ENCODE measurements at regions not wholly inside any gene's neighbourhood (a gene's known extent, or its start where the extent isn't known, plus 50 kb on each side); places are given as distances from the start of the nearest gene placed in this dataset.

DNA sequence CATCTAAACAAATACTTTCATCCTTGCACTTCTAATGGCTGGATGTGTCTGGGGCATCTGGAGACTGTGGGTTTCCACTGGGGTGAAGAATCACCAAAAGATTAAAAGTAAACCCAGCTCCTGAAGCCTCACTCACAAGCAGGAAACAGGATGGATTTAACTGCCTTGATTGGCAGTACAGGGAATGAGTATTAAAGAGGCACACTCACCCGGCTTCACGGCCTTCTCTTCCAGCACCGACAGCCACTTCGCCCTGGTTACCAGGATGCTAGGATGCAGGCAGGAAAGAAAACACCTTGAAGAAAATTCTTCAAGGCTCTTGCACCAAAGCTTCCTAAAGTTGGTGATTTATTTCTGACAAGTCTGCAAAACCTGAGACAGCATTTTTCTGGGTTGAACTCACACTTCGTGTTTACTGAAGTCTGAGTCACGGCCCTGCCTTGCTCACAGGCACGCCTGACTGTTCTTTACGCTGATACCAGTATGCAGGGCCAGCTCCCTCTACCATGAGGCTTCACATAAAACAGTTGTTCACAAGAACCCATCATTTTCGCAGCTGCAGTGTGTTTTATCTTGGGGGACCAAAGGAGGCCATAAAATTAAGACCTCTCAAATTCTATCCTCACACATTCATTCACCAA is 56.5 kb upstream of the ZNF354A start:
- TF ChIP-seq, protein P1, sequence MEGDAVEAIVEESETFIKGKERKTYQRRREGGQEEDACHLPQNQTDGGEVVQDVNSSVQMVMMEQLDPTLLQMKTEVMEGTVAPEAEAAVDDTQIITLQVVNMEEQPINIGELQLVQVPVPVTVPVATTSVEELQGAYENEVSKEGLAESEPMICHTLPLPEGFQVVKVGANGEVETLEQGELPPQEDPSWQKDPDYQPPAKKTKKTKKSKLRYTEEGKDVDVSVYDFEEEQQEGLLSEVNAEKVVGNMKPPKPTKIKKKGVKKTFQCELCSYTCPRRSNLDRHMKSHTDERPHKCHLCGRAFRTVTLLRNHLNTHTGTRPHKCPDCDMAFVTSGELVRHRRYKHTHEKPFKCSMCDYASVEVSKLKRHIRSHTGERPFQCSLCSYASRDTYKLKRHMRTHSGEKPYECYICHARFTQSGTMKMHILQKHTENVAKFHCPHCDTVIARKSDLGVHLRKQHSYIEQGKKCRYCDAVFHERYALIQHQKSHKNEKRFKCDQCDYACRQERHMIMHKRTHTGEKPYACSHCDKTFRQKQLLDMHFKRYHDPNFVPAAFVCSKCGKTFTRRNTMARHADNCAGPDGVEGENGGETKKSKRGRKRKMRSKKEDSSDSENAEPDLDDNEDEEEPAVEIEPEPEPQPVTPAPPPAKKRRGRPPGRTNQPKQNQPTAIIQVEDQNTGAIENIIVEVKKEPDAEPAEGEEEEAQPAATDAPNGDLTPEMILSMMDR (IDR thresholded peaks at IDR 0.05; ENCODE audit: low read depth, low read length, missing control alignments) = no peak
- H3K4me3 ChIP-seq (ENCODE audit: low read depth, low read length) = no peak overlapping the region
- in situ Hi-C loops (cut with HindIII; ENCODE audit: low sequenced_read_pairs) = loop anchor here (10.0 kb wide), 1 partner anchor 58 kb away; no protein-coding TSS in a partner anchor
- DNase-seq (ENCODE audit: low read depth) = no peak

DNA sequence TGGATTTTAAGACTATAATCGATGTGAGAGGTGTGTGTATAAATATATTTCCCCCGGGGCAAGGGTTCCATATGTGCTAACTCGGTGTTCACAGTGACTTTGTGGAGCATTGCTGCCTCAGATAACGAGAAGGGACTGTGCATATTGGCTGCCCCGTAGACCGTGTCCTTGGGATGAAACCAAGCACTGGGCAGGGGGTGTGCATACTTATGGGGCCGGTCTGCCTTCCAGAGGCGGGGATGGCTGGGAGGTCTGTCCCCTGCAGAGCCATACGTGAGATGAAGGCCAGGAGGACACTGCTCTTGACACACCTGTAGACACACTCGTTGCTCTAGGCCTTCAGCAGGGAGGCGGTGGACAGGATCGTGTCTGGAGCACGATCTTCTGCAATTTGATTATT is 56.0 kb upstream of the ZNF354A start:
- in situ Hi-C loops (cut with HindIII; ENCODE audit: low sequenced_read_pairs) = loop anchor here (10.0 kb wide), 1 partner anchor 58 kb away; no protein-coding TSS in a partner anchor
- no peak for DNase-seq (ENCODE audit: low read depth)
- H3K4me3 ChIP-seq (ENCODE audit: low read depth, low read length) = no peak overlapping the region
- TF ChIP-seq, protein P1 (IDR thresholded peaks at IDR 0.05; ENCODE audit: low read depth, low read length, missing control alignments) = no peak

DNA sequence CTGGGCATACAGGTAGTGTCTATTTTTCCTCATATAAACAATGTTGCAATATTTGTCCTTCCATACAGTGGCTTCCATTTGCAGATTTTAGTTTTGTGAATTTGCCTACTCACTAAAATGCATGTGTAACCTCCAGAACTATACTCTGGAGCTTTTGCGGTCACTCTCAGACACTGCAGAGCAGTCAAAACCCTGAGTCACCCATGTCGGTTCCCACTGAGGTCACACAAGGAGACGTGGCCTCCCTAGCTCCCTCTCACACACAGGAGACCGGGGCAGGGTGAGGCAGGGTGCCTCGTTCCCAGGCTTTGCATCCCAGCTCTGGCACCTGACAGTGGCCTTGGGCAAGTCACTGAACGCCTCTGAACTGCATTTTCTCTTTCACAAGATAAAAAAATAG is 55.5 kb upstream of the ZNF354A start:
- no peak for DNase-seq (ENCODE audit: low read depth)
- no peak overlapping the region for H3K4me3 ChIP-seq (ENCODE audit: low read depth, low read length)
- in situ Hi-C loops (cut with HindIII; ENCODE audit: low sequenced_read_pairs) = loop anchor here (10.0 kb wide), 1 partner anchor 59 kb away; no protein-coding TSS in a partner anchor
- TF ChIP-seq, protein P1 (IDR thresholded peaks at IDR 0.05; ENCODE audit: low read depth, low read length, missing control alignments) = no peak

DNA sequence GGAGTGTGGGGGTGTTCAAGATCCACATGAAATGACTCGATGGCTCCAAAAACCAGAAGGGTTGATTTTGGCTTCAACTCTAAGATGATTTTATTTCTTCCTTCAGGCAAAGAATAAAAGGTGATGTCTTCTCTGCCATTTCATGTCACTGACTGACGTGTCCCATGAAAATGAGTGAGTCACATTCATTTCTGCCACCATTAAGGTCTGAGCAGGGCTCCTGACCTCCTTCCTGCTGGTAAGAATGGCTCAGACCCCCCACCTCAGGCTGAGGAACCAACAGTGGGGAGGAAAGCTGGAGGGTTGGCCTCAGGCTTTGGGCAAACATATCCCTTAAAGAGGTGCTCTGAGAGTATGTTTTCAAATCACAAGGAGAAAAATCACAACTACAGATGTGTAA is 53.9 kb upstream of the ZNF354A start:
- TF ChIP-seq, protein P1 (IDR thresholded peaks at IDR 0.05; ENCODE audit: low read depth, low read length, missing control alignments) = no peak
- DNase-seq (ENCODE audit: low read depth) = no peak
- no peak overlapping the region for H3K4me3 ChIP-seq (ENCODE audit: low read depth, low read length)
- in situ Hi-C loops (cut with HindIII; ENCODE audit: low sequenced_read_pairs) = loop anchor here (10.0 kb wide), 1 partner anchor 60 kb away; no protein-coding TSS in a partner anchor

DNA sequence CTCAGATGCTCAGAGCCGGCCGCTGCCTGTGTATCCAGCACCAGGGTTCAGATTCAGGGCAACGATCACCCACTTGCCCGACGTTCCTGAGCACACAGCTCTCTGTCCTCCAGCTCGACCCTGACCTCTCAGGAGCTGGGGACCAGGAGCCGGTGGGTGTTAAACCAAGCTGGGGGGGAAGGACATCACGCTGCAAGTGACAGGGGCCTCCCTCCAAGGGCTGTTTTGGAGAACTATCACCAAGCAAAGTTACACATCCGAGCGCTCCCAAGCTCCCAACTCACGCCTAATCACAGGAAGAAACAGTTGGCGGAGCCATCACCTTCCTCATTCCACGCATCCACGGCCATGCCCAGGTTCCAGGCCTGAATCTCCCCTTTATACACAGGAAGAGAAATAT is 51.5 kb upstream of the ZNF354A start:
- no peak overlapping the region for H3K4me3 ChIP-seq (ENCODE audit: low read depth, low read length)
- in situ Hi-C loops (cut with HindIII; ENCODE audit: low sequenced_read_pairs) = loop anchor here (10.0 kb wide), 1 partner anchor 63 kb away; no protein-coding TSS in a partner anchor
- TF ChIP-seq, protein P1 (IDR thresholded peaks at IDR 0.05; ENCODE audit: low read depth, low read length, missing control alignments) = no peak
- DNase-seq (ENCODE audit: low read depth) = no peak

DNA sequence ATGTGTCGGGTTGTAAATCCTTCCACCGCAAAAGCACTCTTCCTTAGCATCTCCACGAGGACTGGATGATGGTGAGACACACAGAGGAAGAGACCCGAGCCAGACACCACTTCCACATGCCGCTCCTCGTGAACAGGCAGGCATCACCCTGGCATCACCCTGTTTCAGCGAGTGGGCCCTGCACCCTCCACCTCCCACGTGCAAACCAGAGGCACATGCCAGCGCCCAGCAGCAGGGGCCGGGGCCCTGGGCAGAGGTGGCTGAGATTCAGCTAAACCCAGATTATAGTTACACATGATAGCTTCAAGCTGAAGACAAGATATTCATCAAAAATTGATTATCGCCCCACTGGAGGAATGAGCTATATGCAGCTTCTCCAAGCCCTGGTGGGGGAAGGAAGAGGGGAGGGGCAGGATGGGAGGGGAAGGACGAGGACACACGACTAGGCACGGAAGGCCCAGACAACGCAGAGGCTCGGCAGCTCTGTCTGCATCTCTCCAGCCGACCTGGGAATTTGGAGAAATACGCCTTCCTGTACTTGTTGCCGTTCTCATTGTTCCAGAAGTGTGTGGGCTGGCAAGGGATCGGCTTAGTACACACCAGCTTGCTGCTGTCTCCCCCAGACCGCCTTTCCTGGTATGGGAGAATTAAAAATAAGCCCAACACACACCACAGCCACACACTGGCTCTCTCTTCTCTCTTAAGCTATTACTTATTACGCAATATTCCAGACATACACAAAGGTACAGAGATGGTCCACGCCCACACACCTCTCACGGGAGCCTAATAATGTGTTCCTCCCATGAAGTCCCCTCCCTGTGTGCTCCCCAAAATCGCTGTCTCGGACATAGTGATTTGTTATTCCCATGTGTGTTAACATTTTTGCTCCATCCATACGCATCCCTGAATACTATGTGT is 50.4 kb upstream of the ZNF354A start:
- DNase-seq (ENCODE audit: low read depth) = no peak
- TF ChIP-seq, protein P1 (IDR thresholded peaks at IDR 0.05; ENCODE audit: low read depth, low read length, missing control alignments) = no peak
- no peak overlapping the region for H3K4me3 ChIP-seq (ENCODE audit: low read depth, low read length)
- in situ Hi-C loops (cut with HindIII; ENCODE audit: low sequenced_read_pairs) = loop anchor here (10.0 kb wide), 1 partner anchor 64 kb away; no protein-coding TSS in a partner anchor

Data from astrocyte of the cerebellum (primary cell).